ENCODE measurements at regions not wholly inside any gene's neighbourhood (a gene's known extent, or its start where the extent isn't known, plus 50 kb on each side); places are given as distances from the start of the nearest gene placed in this dataset.
"Not testable (repeated sequence)": the region's sequence is repeated elsewhere in the genome, so short reads cannot be mapped to it uniquely, and the experiment has no call there.

GRCh38 chr11:100409267-100409666 lies 277.8 kb upstream of the ARHGAP42 start:
- DNase-seq, result not testable (repeated sequence)

GRCh38 chr11:100419518-100419917 lies 267.6 kb upstream of the ARHGAP42 start:
- no peak for DNase-seq

- DNase-seq, result no peak
These were observed 252.1 kb upstream of the ARHGAP42 start for GRCh38 chr11:100434821-100435641.

GRCh38 chr11:100438376-100438775 lies 248.7 kb upstream of the ARHGAP42 start:
- no peak for DNase-seq

GRCh38 chr11:100441086-100441485 lies 246.0 kb upstream of the ARHGAP42 start:
- DNase-seq, result no peak

- DNase-seq, result no peak
These were observed 245.1 kb upstream of the ARHGAP42 start for GRCh38 chr11:100442017-100442416.

- peak; percentile 19 for DNase-seq
These were observed 241.8 kb upstream of the ARHGAP42 start for GRCh38 chr11:100445231-100445735.

GRCh38 chr11:100451801-100452460 lies 235.2 kb upstream of the ARHGAP42 start:
- DNase-seq, result not testable (repeated sequence)

- DNase-seq, result no peak
These were observed 227.3 kb upstream of the ARHGAP42 start for GRCh38 chr11:100459811-100460210.

GRCh38 chr11:100460426-100460825 lies 226.7 kb upstream of the ARHGAP42 start:
- DNase-seq, result no peak

GRCh38 chr11:100467821-100468508 lies 219.1 kb upstream of the ARHGAP42 start:
- no peak for DNase-seq

- DNase-seq, result peak; percentile 70
These were observed 217.3 kb upstream of the ARHGAP42 start for GRCh38 chr11:100469835-100470234.

- no peak for DNase-seq
These were observed 214.2 kb upstream of the ARHGAP42 start for GRCh38 chr11:100472727-100473389.

- no peak for DNase-seq
These were observed 213.7 kb upstream of the ARHGAP42 start for GRCh38 chr11:100473390-100473740.

- no peak for DNase-seq
These were observed 202.1 kb upstream of the ARHGAP42 start for GRCh38 chr11:100484948-100485347.

- no peak for DNase-seq
These were observed 188.3 kb upstream of the ARHGAP42 start for GRCh38 chr11:100498780-100499179.

GRCh38 chr11:100501450-100501849 lies 185.6 kb upstream of the ARHGAP42 start:
- DNase-seq, result no peak

GRCh38 chr11:100512475-100512874 lies 174.6 kb upstream of the ARHGAP42 start:
- DNase-seq, result no peak

- DNase-seq, result no peak
These were observed 172.0 kb upstream of the ARHGAP42 start for GRCh38 chr11:100515087-100515486.

- no peak for DNase-seq
These were observed 161.9 kb upstream of the ARHGAP42 start for GRCh38 chr11:100525197-100525596.

GRCh38 chr11:100525635-100526034 lies 161.5 kb upstream of the ARHGAP42 start:
- no peak for DNase-seq

- no peak for DNase-seq
These were observed 158.1 kb upstream of the ARHGAP42 start for GRCh38 chr11:100528872-100529416.

Measured in muscle of arm (tissue), 1 donor.